Fibroblast of villous mesenchyme (primary cell): ENCODE measurements at regions not wholly inside any gene's neighbourhood (a gene's known extent, or its start where the extent isn't known, plus 50 kb on each side); places are given as distances from the start of the nearest gene placed in this dataset.

Experiments used
- DNase-seq: peaks from one replicate; pipeline ENCODE4 v3.0.0-alpha.2; 2010; ENCODE audit warnings: low read depth
- H3K4me3 ChIP-seq: 2 replicates; pipeline ENCODE4 v1.5.1; 2011; ENCODE audit warnings: low read depth, mild to moderate bottlenecking, low read length
- CTCF ChIP-seq: IDR thresholded peaks from 2 replicates; pipeline ENCODE4 v1.5.1; 2012; ENCODE audit warnings: low read depth, mild to moderate bottlenecking, low read length; ENCODE audit not compliant: insufficient read depth

- no peak for TF ChIP-seq CTCF
- DNase-seq: no peak
- no peak overlapping the region for H3K4me3 ChIP-seq
Measured at GRCh38 chr1:189941922-189942321, 535.7 kb downstream of the BRINP3 start.

- no peak overlapping the region for H3K4me3 ChIP-seq
- TF ChIP-seq CTCF: no peak
- DNase-seq: no peak
Measured at GRCh38 chr1:189958756-189959155, 518.9 kb downstream of the BRINP3 start.

GRCh38 chr1:189960769-189961168 lies 516.9 kb downstream of the BRINP3 start:
- no peak overlapping the region for H3K4me3 ChIP-seq
- TF ChIP-seq CTCF: no peak

GRCh38 chr1:189962181-189962580 lies 515.5 kb downstream of the BRINP3 start:
- TF ChIP-seq CTCF: no peak
- peak; percentile 33 for DNase-seq
- no peak overlapping the region for H3K4me3 ChIP-seq

More at GRCh38 chr1:189960769-189961168, 516.9 kb downstream of the BRINP3 start:
- no peak for DNase-seq

GRCh38 chr1:189970331-189971230 lies 507.1 kb downstream of the BRINP3 start:
- no peak for TF ChIP-seq CTCF
- H3K4me3 ChIP-seq: no peak overlapping the region
- DNase-seq: no peak

- no peak for DNase-seq
- no peak for TF ChIP-seq CTCF
- H3K4me3 ChIP-seq: no peak overlapping the region
Measured at GRCh38 chr1:189971656-189972055, 506.0 kb downstream of the BRINP3 start.
